Activated CD4-positive, CD25-positive, alpha-beta regulatory T cell treated with anti-CD3 and anti-CD28 coated beads, Interleukin-2, amount 50 U/mL, for 24 hours (primary cell): ENCODE measurements at regions not wholly inside any gene's neighbourhood (a gene's known extent, or its start where the extent isn't known, plus 50 kb on each side); places are given as distances from the start of the nearest gene placed in this dataset.
"Not testable (repeated sequence)": the region's sequence is repeated elsewhere in the genome, so short reads cannot be mapped to it uniquely, and the experiment has no call there.

Experiments
- ATAC-seq, 2 donors: fragments of 150-1000 bp; cut with Tn5 transposase; one replicate each; pipeline ENCODE4 v1.10.0; 2021; ENCODE audit warnings: mild to moderate bottlenecking in 1 of 2, moderate library complexity in 1 of 2

GRCh38 chr18:21928925-21929324, 188.3 kb downstream of the MIB1 start:
- ATAC-seq, result no peak

- no peak for ATAC-seq
Measured at GRCh38 chr18:21930177-21930576, 189.6 kb downstream of the MIB1 start.

GRCh38 chr18:21933931-21934765, 193.6 kb downstream of the MIB1 start:
- ATAC-seq, result no peak

DNA sequence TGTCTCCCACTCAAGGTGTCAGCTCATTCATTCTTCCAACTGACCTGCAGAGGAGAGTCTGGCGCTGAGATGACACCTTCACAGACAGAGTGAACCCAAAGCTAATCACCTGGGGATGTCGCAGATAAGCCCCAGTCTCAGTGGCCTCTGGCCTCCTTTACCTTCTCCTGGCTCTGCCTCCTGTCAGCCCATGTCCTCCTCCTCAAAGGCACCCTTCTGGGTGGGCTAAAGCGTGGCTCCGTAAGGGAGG, 194.1 kb downstream of the MIB1 start:
- no peak for ATAC-seq

- no peak for ATAC-seq
Measured at GRCh38 chr18:21943456-21943855, 202.9 kb downstream of the MIB1 start.

- no peak for ATAC-seq
Measured at GRCh38 chr18:21949326-21950015, 208.9 kb downstream of the MIB1 start.

GRCh38 chr18:21955757-21956652, 213.4 kb upstream of the GATA6 start:
- peak; percentile 82 to 86 for ATAC-seq

GRCh38 chr18:21958263-21958662, 211.1 kb upstream of the GATA6 start:
- ATAC-seq, result no peak

DNA sequence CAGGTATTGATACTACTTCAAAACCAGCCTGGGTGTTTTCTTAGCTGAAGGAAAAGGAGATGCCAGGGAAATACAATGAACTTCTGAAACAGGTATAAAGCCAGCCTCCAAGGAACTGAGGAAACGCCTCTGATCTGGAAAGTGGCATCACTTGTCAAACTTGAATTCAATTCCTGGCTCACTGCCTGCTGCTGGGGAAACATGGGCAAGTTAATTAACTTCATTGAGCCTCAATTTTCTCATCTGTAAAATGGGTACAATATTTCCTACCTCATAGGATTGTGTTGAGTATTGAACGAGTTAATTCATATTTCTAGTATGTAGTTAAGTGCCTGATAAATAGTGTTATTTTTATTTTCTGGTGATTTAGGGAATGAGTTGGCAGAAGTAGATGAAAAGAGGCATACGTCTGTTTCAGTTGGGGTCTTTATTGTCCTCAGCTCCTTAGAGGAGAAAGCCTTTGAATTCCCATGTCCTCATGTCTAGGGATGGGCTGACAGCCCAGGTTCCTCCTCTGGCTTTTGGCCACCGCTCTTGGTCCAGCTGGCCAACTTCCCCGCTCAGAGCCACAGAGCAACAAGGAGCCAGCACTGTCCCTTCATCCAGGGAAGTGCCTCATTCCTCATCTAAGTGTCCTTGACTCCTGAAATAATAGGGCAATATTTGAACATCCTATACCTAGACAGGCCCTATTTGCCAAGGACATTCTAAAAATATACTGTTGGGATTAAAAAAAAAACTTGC, 210.5 kb upstream of the GATA6 start:
- no peak for ATAC-seq

DNA sequence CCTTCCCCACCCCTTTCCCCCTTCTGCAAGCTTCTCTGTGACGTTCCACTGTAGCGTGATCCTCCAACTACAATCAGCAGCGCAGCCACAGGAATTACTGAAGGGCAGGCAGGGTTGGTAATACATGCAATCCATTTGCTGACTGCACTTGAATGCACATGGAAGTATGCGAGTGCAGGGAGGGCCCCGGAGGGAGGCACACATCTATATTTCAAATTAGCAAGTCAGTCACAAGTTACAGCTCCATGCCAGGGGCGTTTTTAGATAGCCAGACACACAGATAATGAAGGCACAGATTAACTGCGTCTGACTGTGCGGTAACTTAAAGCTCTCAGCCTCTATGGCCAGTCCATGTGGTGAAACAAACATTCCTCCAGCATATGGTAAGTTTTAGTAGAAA, 209.2 kb upstream of the GATA6 start:
- no peak for ATAC-seq

GRCh38 chr18:21963336-21963735, 206.1 kb upstream of the GATA6 start:
- ATAC-seq, result no peak

GRCh38 chr18:21968338-21968737, 201.1 kb upstream of the GATA6 start:
- no peak for ATAC-seq

DNA sequence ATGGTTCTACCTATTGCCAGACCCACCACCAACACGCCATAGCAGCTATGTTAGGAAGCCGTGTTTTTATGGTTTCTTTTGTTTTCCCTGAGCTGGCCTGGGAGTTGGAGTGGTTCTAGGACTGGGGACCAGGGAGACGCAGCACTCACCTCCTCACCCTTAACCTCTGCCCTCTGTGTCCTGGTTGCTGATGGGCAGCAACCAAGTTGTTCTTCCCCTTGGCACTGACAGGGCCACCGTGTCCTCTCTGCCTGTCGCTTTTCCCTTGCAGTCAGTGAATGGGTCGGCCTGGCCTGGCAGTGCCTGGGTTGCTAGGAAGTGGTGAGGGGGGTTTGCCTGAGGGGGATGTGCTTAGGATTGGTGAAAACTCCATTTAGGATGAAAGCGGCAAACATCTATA, 197.1 kb upstream of the GATA6 start:
- ATAC-seq, result no peak

DNA sequence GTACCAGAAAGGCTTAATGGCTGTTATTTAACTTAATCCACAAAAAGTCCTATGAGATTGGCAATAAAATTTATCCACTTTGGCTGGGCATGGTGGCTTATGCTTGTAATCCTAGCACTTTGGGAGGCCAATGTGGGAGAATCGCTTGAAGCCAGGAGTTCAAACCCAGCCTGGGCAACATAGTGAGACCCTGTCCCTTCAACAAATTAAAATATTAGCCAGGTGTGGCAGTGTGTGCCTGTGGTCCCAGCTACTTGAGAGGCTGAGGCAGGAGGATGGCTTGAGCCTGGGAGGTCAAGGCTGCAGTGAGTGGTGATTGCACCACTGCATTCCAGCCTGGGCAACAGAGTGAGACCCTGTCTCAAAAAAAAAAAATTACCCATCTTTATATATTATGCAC, 193.4 kb upstream of the GATA6 start:
- not testable (repeated sequence) for ATAC-seq

DNA sequence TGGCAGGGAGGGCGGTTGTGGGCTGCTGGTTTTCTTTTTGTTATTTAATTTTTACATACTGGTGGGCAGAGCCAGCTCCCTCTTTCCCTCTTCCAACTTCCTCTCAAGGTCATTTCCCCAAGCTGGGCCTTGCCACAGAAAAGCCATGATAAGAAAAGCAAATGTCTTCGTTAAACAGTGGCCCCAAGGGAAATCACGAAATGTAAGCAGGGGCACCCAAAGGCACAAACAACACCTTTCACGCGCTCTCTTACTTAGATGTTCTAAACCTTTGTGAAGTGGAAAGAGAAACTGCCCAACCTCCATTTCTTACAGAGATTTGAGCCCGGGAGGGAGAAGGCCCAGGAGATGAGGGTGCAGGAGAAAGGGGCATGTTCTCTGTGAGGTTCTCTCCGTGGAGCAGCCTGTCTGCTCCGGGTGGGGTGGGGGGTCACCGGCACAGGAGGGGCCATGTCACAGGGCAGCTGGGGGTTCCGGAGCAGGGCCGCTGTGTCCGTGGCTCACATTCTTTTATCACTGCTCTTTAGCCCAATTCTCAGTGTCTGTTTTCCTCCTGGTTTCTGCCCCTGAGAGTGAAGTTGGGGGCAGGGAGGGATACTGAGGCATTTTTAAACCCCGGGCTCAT, 190.7 kb upstream of the GATA6 start:
- no peak for ATAC-seq

DNA sequence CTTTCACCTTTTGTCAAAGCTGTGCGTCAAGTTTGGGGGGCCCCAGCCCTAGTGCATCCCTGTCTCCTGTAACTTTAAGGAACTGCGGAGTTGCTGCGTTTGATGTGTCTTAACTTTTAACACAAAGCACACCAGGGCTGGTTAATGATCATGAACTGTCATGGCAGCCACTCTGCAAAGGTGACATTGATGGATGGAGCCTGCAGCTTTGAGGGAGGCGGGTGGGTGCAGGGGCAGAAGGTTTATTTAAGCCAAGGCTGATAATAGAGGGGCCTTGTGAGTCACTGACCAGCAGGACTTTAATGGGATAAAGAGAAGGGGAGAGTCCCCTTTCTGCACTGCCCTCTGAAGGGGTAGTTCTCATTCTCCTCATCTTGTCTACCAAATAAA, 190.2 kb upstream of the GATA6 start:
- ATAC-seq, result no peak

DNA sequence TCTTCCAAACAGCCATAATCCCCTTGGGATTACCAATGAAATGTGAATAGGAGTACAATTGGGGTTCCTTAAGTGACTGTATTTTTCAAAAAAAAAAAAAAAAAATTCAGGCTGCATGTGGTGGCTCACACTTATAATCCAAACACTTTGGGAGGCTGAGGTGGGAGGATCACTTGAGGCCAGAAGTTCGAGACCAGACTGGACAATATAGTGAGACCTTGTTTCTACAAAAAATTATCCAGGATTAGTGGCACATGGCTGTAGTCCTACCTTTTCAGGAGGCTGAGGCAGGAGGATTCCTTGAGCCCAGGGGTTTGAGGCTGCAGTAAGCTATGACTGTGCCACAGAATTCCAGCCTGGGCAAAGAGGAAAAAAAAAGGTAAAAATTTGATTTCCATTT, 189.6 kb upstream of the GATA6 start:
- ATAC-seq, result no peak

DNA sequence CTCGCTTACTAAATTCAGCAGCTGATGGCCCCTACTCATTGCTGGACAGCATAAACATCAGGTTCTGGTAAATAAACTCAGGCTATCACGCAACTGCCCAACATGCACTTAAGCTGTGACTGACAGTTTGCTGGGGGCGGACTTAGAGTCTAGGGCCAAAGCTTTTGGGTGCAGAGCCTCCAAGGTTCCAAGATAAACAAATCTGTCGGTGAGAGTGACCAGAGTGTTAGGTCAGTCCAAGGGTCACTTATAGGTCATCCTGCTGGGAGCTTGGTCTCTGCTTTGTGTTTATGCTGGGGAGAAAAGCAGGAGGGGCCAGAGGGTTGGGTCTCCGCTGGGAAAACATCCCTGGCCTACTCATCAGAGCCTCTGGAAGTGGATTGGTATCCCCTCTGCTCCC, 188.6 kb upstream of the GATA6 start:
- no peak for ATAC-seq

DNA sequence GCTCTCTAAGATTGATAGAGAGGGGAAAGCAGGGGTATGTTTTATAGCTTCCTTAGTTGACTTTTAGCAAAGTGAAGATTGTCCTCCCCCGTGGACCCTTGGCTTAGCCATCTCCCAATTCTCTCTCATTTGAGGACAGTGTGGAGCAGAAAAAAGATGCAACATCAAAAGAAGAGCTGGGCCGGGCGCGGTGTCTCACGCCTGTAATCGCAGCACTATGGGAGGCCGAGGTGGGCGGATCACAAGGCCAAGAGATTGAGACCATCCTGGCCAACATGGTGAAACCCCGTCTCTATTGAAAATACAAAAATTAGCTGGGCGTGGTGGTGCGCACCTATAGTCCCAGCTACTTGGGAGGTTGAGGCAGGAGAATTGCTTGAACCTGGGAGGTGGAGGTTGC, 187.9 kb upstream of the GATA6 start:
- not testable (repeated sequence) for ATAC-seq

DNA sequence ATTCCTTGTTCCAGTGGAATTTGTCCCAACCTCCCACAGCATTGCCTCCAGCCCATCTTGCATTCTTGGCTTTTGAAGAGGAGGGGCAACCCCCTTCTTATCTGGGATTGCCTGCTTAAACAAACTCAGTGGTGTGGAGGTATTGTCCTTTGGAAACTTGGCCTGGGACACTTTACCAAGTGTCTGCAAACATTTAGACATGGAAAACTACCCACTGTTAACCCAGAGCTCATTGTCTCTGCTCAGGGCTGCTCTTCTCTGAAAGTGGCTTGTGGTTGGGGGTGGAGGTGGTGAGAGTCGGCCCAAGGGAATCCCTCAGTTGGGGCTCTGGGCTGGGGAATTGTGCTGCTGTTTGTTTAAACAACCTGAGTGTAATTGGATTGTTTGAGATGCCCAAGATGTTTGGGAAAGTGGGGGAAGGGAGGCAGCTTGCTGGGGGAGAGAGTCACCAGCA, 178.3 kb upstream of the GATA6 start:
- ATAC-seq, result no peak

DNA sequence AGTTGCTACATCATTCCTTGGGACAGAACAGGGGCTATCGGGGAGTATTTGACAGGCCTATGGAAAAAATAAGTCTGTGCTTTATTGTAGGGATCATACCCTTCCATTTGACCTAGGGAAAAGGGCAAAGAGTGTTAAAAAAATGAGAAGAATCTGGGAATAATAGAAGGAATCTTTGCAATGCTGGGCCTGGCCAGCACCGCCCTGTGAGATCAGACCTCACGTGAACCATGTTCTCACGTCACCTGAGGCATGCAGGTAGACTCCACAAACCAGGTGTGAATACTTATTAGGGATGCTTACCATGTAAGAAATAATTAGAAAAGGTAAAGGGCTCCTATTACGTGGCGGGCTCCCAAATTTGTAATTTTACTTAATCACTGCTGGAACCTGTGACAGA, 177.5 kb upstream of the GATA6 start:
- ATAC-seq, result no peak

DNA sequence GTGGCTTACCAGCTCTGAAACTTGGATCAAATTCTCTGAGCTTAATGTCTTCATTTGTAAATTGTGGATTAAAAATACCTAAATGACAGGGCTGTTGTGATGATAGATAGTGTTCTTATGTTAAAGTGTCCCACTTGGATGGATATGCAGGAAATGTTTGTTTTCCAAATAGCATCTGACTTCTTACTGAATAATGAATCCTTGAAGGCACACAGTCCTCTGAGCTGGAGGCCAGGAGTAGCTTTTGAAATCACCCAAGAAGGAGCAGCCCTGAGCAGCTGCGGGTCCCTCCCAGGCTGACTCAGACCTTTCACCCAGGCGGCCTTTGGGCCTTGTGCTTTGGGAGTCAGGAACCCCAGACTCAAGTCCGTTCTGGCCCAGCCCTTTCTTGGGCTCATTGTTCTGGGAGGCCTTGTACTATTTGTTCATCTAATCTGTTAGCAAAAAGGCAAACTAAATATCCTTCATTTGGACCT, 173.0 kb upstream of the GATA6 start:
- no peak for ATAC-seq
